ENCODE measurements at regions not wholly inside any gene's neighbourhood (a gene's known extent, or its start where the extent isn't known, plus 50 kb on each side); places are given as distances from the start of the nearest gene placed in this dataset.

- no peaks in the 10 kb centered on the region for H3K4me1 ChIP-seq (replicated peaks)
- intact Hi-C loops (cut with DNase I), result loop anchor here (10.0 kb wide), 1 partner anchor 171 kb away; no protein-coding TSS in a partner anchor
- DNase-seq (ENCODE audit: low spot score), result no peak
- no peak overlapping the region for H3K27ac ChIP-seq
- 95% methylated on average over 6 of the region's 6 CpGs for WGBS
- H3K4me3 ChIP-seq, result no peak overlapping the region
- no peaks in the 10 kb centered on the region for H3K9me3 ChIP-seq
- H3K36me3 ChIP-seq, result no peaks in the 10 kb centered on the region
- TF ChIP-seq POLR2A (IDR thresholded peaks at IDR 0.05) (no peak), POLR2AphosphoS5 (IDR thresholded peaks at IDR 0.05) (no peak)
- TF ChIP-seq, protein P1, sequence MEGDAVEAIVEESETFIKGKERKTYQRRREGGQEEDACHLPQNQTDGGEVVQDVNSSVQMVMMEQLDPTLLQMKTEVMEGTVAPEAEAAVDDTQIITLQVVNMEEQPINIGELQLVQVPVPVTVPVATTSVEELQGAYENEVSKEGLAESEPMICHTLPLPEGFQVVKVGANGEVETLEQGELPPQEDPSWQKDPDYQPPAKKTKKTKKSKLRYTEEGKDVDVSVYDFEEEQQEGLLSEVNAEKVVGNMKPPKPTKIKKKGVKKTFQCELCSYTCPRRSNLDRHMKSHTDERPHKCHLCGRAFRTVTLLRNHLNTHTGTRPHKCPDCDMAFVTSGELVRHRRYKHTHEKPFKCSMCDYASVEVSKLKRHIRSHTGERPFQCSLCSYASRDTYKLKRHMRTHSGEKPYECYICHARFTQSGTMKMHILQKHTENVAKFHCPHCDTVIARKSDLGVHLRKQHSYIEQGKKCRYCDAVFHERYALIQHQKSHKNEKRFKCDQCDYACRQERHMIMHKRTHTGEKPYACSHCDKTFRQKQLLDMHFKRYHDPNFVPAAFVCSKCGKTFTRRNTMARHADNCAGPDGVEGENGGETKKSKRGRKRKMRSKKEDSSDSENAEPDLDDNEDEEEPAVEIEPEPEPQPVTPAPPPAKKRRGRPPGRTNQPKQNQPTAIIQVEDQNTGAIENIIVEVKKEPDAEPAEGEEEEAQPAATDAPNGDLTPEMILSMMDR (IDR thresholded peaks at IDR 0.05), result no peak
- H3K27me3 ChIP-seq (replicated peaks; ENCODE audit: insufficient read depth), result no peaks in the 10 kb centered on the region
These were observed 178.0 kb upstream of the FN1 start for GRCh38 chr2:215613888-215614287.

- WGBS, result 73% methylated on average over 8 of the region's 8 CpGs
- no peak for DNase-seq (ENCODE audit: low spot score)
- no peak overlapping the region for H3K4me3 ChIP-seq
- TF ChIP-seq POLR2A (IDR thresholded peaks at IDR 0.05) (no peak), POLR2AphosphoS5 (IDR thresholded peaks at IDR 0.05) (no peak)
- TF ChIP-seq, protein P1 (IDR thresholded peaks at IDR 0.05), result no peak
- intact Hi-C loops (cut with DNase I), result loop anchor here (10.0 kb wide), 1 partner anchor 172 kb away; no protein-coding TSS in a partner anchor
- no peaks in the 10 kb centered on the region for H3K27me3 ChIP-seq (replicated peaks; ENCODE audit: insufficient read depth)
- no peaks in the 10 kb centered on the region for H3K36me3 ChIP-seq
- H3K27ac ChIP-seq, result no peak overlapping the region
- H3K9me3 ChIP-seq, result no peaks in the 10 kb centered on the region
- H3K4me1 ChIP-seq (replicated peaks), result no peaks in the 10 kb centered on the region
These were observed 177.4 kb upstream of the FN1 start for GRCh38 chr2:215613280-215613679.

DNA sequence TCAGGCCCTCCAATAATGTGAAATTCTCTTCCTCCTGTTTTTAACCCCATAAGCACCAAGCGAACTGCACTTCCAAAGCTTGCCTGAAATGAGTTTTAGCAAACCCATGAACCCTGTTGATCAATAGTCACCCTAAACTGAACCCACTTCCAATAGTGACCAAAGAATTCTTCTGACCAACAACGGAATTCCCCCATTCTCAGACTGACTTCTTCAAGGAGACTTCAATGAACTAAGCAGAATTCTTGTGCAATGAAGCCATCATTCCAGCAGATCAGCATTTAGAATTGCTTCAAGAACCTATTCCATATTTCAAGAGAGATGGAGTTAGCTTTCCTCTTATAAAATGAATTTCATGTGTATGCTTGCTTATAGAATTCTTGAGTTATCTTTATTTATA is 176.9 kb upstream of the FN1 start:
- H3K27ac ChIP-seq, result no peak overlapping the region
- H3K4me1 ChIP-seq (replicated peaks), result no peaks in the 10 kb centered on the region
- H3K27me3 ChIP-seq (replicated peaks; ENCODE audit: insufficient read depth), result no peaks in the 10 kb centered on the region
- intact Hi-C loops (cut with DNase I), result loop anchor here (10.0 kb wide), 1 partner anchor 172 kb away; no protein-coding TSS in a partner anchor
- TF ChIP-seq POLR2A (IDR thresholded peaks at IDR 0.05) (no peak), POLR2AphosphoS5 (IDR thresholded peaks at IDR 0.05) (no peak)
- TF ChIP-seq, protein P1 (IDR thresholded peaks at IDR 0.05), result no peak
- no peaks in the 10 kb centered on the region for H3K36me3 ChIP-seq
- no peaks in the 10 kb centered on the region for H3K9me3 ChIP-seq
- WGBS, result 98% methylated on average over 2 of the region's 2 CpGs
- no peak for DNase-seq (ENCODE audit: low spot score)
- H3K4me3 ChIP-seq, result no peak overlapping the region

- Histone ChIP-seq H3K36me3 (no peaks in the 10 kb centered on the region), H3K27me3 (replicated peaks; ENCODE audit: insufficient read depth) (no peaks in the 10 kb centered on the region), H3K4me1 (replicated peaks) (no peaks in the 10 kb centered on the region), H3K9me3 (no peaks in the 10 kb centered on the region), H3K4me3 (no peak overlapping the region), H3K27ac (no peak overlapping the region)
- TF ChIP-seq, protein P1 (IDR thresholded peaks at IDR 0.05), result no peak
- TF ChIP-seq POLR2AphosphoS5 (IDR thresholded peaks at IDR 0.05) (no peak), POLR2A (IDR thresholded peaks at IDR 0.05) (no peak)
- DNase-seq (ENCODE audit: low spot score), result no peak
- intact Hi-C loops (cut with DNase I), result loop anchor here (10.0 kb wide), 1 partner anchor 173 kb away; no protein-coding TSS in a partner anchor
- WGBS, result 82% methylated on average over 7 of the region's 7 CpGs
These were observed 175.9 kb upstream of the FN1 start for GRCh38 chr2:215611609-215612386.
